Stimulated activated CD4-positive, alpha-beta T cell treated with anti-CD3 and anti-CD28 coated beads, TNF-alpha, amount 100 ng/mL, for 4 hours (primary cell): ENCODE measurements at regions not wholly inside any gene's neighbourhood (a gene's known extent, or its start where the extent isn't known, plus 50 kb on each side); places are given as distances from the start of the nearest gene placed in this dataset.
"Not testable (repeated sequence)": the region's sequence is repeated elsewhere in the genome, so short reads cannot be mapped to it uniquely, and the experiment has no call there.

Source experiments
- DNase-seq, 3 experiments: peaks; one replicate each; pipeline ENCODE4 v3.0.0-alpha.2; 2020; ENCODE audit warnings: low read depth in 3 of 3

GRCh38 chr5:159784993-159785392, 131.3 kb upstream of the ADRA1B start:
- no peak for DNase-seq

GRCh38 chr5:159785656-159786055, 130.6 kb upstream of the ADRA1B start:
- DNase-seq: no peak

- DNase-seq: no peak
Measured at GRCh38 chr5:159786201-159786600, 130.1 kb upstream of the ADRA1B start.

- DNase-seq: no peak
Measured at GRCh38 chr5:159786901-159787691, 129.2 kb upstream of the ADRA1B start.

GRCh38 chr5:159787837-159788236, 128.4 kb upstream of the ADRA1B start:
- no peak for DNase-seq

GRCh38 chr5:159788835-159789331, 127.4 kb upstream of the ADRA1B start:
- no peak for DNase-seq

- no peak for DNase-seq
Measured at GRCh38 chr5:159792180-159792579, 124.1 kb upstream of the ADRA1B start.

GRCh38 chr5:159797261-159797970, 118.9 kb upstream of the ADRA1B start:
- no peak for DNase-seq

GRCh38 chr5:159799701-159800100, 116.6 kb upstream of the ADRA1B start:
- no peak for DNase-seq

- DNase-seq: no peak
Measured at GRCh38 chr5:159800131-159800840, 116.0 kb upstream of the ADRA1B start.

- DNase-seq: no peak
Measured at GRCh38 chr5:159801303-159801702, 115.0 kb upstream of the ADRA1B start.

- DNase-seq: no peak
Measured at GRCh38 chr5:159802661-159803060, 113.6 kb upstream of the ADRA1B start.

- no peak for DNase-seq
Measured at GRCh38 chr5:159804121-159804520, 112.2 kb upstream of the ADRA1B start.

GRCh38 chr5:159805021-159805420, 111.3 kb upstream of the ADRA1B start:
- no peak for DNase-seq

GRCh38 chr5:159807135-159807534, 109.1 kb upstream of the ADRA1B start:
- DNase-seq: not testable (repeated sequence)

- DNase-seq: no peak
Measured at GRCh38 chr5:159807586-159807985, 108.7 kb upstream of the ADRA1B start.

GRCh38 chr5:159811712-159812111, 104.6 kb upstream of the ADRA1B start:
- DNase-seq: no peak

- not testable (repeated sequence) for DNase-seq
Measured at GRCh38 chr5:159812759-159813158, 103.5 kb upstream of the ADRA1B start.

GRCh38 chr5:159814222-159814621, 102.1 kb upstream of the ADRA1B start:
- no peak for DNase-seq

GRCh38 chr5:159814805-159815585, 101.3 kb upstream of the ADRA1B start:
- DNase-seq: no peak

- DNase-seq: no peak
Measured at GRCh38 chr5:159817262-159818029, 98.8 kb upstream of the ADRA1B start.
